Small intestine (tissue), 7 donors: ENCODE measurements at regions not wholly inside any gene's neighbourhood (a gene's known extent, or its start where the extent isn't known, plus 50 kb on each side); places are given as distances from the start of the nearest gene placed in this dataset.
"Not testable (repeated sequence)": the region's sequence is repeated elsewhere in the genome, so short reads cannot be mapped to it uniquely, and the experiment has no call there.

ENCODE experiments used
- DNase-seq, 2 donors: peaks; one replicate each; pipeline versions ENCODE4 v3.0.0 to v3.0.0-alpha.2; 2013
- FAIRE-seq: peaks from 2 replicates; lab custom pipeline; 2012; peaks lifted over from hg19 to GRCh38; lab: Jason Lieb, UNC
- H3K27ac ChIP-seq, 3 donors: one replicate each; pipeline ENCODE4 v1.5.1; 2013; ENCODE audit warnings: low read length in 2 of 3, mild to moderate bottlenecking in 2 of 3, control low read depth in 1 of 3, inconsistent platforms in 1 of 3, low read depth in 1 of 3, moderate library complexity in 1 of 3
- H3K27me3 ChIP-seq, 3 donors: one replicate each; pipeline ENCODE4 v1.6.1; 2013; ENCODE audit warnings: low read length in 3 of 3, inconsistent platforms in 1 of 3; ENCODE audit not compliant: control insufficient read depth in 3 of 3, insufficient read depth in 3 of 3
- H3K36me3 ChIP-seq, 3 donors: one replicate each; pipeline ENCODE4 v1.6.1; 2013; ENCODE audit warnings: low read length in 3 of 3, inconsistent platforms in 1 of 3, low read depth in 1 of 3, mild to moderate bottlenecking in 1 of 3, moderate library complexity in 1 of 3; ENCODE audit not compliant: control insufficient read depth in 3 of 3, insufficient read depth in 2 of 3
- H3K4me1 ChIP-seq, 3 donors: one replicate each; pipeline ENCODE4 v1.6.1; 2013; ENCODE audit warnings: low read length in 2 of 3, inconsistent platforms in 1 of 3, low read depth in 1 of 3, mild to moderate bottlenecking in 1 of 3, moderate library complexity in 1 of 3; ENCODE audit not compliant: control insufficient read depth in 3 of 3, insufficient read depth in 2 of 3
- H3K4me3 ChIP-seq, 3 donors: one replicate each; pipeline ENCODE4 v1.5.1; 2013; ENCODE audit warnings: low read length in 3 of 3, control low read depth in 1 of 3, inconsistent platforms in 1 of 3, low read depth in 1 of 3, mild to moderate bottlenecking in 1 of 3, moderate library complexity in 1 of 3
- H3K9me3 ChIP-seq, 2 donors: one replicate each; pipeline ENCODE4 v1.6.1; 2013; ENCODE audit warnings: low read depth in 1 of 2, low read length in 1 of 2; ENCODE audit not compliant: control insufficient read depth in 2 of 2, insufficient read depth in 1 of 2
- WGBS, 3 donors: extraction: QIAGEN DNeasy Blood & Tissue Kit; methylation state at CpG; one replicate each; pipeline ENCODE4 v1.1.7; 2013; 5-methylcytosine and 5-hydroxymethylcytosine counted together
- donor health status: healthy with polysubstance abuse.
- donor health status: control.
- donor health status: control.
- donor health status: Bipolar disorder and iron deficiency.
- donor health status: healthy.

DNA sequence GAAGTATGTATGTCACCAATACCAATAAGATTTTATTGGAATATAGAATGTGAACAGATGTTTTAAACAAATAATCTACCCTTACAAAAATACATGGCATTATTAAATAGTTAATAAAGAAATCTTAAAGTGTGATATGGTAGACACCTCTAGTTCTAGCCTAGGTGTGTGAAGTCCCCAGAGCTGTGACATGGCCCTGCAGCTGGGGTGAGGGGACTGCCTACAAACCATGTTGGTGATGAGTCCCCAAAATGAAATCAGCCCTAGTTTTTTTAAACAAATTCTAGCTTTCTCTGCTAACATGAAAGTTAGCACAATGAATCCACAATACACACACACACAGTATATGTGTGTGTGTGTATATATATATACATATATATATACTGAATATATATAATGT lies 195.1 kb upstream of the RPS23 start:
- H3K4me1 ChIP-seq = no peaks in the 10 kb centered on the region
- DNase-seq (no peak), FAIRE-seq (no peak)
- H3K27ac ChIP-seq = no peak overlapping the region
- no peaks in the 10 kb centered on the region for H3K9me3 ChIP-seq
- H3K27me3 ChIP-seq = peaks cover 0 to under 1% (median 0%) of the 10 kb centered on the region in 3 donors
- H3K4me3 ChIP-seq = no peak overlapping the region
- H3K36me3 ChIP-seq = no peaks in the 10 kb centered on the region

DNA sequence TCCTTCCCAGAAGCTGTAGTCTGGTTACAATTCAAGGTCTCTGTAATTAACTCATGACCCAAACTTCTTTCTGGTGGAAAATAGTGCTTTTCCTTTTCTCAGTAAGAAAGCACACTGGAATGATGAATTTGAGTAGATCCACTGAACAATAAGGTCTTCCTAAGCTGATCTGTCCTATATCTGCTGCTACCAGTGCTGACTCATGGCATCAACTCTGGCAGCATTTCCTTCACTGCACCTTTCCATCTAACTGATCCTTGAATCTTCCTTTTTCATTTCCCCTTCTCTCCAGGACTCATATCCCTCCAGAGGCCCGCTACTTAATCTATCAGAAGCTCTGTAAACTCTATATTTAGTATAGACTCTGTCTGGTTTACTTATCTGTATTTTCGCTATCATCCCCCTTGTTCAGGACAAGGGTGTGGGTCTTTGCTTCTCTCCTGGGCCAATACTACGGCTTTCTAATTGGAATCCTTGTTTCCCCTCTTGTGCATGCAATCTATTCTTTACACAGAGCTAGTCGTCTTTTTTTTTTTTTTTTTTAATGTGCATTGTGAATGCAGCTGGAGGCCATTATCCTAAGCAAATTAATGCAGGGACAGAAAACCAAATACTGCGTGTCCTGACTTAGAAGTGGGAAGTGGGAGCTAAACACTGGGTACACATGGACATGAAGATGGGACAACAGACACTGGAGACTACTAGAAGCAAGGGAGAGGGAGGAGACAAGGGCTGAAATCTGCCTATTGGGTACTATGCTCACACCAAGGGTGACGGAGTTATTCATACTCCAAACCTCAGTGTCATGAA lies 192.2 kb upstream of the RPS23 start:
- Histone ChIP-seq H3K4me3 (no peak overlapping the region), H3K9me3 (no peaks in the 10 kb centered on the region), H3K36me3 (no peaks in the 10 kb centered on the region), H3K27ac (no peak overlapping the region), H3K4me1 (no peaks in the 10 kb centered on the region), H3K27me3 (no peaks in the 10 kb centered on the region)
- DNase-seq (no peak), FAIRE-seq (no peak)
- 81 to 90% (median 87%) methylated on average over 6 of the region's 6 CpGs for WGBS, 3 donors

DNA sequence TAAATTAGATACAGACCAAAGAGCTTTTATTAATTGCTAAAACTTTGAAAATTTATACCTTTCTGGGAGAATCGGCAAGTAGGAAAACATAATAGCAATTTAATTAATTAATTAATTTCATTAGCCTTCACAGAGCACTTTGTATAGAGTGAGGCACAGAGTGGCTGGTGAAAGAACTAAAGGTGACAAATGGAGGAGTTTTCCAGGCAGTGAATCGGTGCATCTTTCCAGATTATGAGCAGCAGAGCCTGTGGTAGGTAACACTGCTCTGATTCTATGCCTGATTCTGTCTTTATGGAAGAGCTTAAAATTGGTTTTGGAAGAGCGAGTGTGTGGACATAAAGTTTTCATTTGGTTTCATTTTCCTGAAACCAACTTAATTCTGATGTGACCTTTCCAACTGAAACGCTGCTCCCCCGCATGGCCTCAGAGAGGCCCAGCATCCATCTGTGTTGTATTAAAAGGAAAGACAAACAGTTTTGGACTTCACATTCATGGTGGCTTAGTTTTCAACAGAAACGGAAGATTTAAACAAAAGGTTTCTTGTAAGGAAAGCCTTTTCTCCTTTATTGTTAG lies 188.9 kb upstream of the RPS23 start:
- H3K27ac ChIP-seq = no peak overlapping the region
- no peaks in the 10 kb centered on the region for H3K9me3 ChIP-seq
- no peak overlapping the region for H3K4me3 ChIP-seq
- H3K27me3 ChIP-seq = no peaks in the 10 kb centered on the region
- FAIRE-seq (no peak), DNase-seq (no peak)
- H3K4me1 ChIP-seq = no peaks in the 10 kb centered on the region
- H3K36me3 ChIP-seq = no peaks in the 10 kb centered on the region
- 73 to 87% (median 84%) methylated on average over 6 of the region's 6 CpGs for WGBS, 3 donors

DNA sequence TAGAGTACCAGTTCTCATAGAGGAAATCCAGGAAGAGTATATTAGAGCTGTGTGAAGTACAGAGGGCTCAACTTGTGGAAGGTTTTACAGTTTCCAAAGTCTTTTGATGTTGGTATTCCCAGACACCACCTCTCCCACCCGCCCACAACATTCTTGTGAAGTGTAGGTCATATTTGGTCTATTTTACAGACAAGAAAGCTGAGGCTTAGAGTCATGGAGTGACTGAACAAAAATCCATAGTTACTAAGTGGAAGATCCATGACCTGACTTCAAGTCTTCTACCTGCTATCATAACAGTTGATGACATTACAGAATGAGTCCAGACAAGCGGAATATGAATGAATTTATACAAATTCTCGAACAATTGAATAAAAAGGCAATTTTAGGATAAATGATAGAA lies 187.1 kb upstream of the RPS23 start:
- 91 to 98% (median 94%) methylated on average over 3 of the region's 3 CpGs for WGBS, 3 donors
- no peaks in the 10 kb centered on the region for H3K27me3 ChIP-seq
- H3K9me3 ChIP-seq = no peaks in the 10 kb centered on the region
- no peak overlapping the region for H3K4me3 ChIP-seq
- no peak overlapping the region for H3K27ac ChIP-seq
- no peak for FAIRE-seq
- no peaks in the 10 kb centered on the region for H3K4me1 ChIP-seq
- H3K36me3 ChIP-seq = no peaks in the 10 kb centered on the region
- DNase-seq = no peak

DNA sequence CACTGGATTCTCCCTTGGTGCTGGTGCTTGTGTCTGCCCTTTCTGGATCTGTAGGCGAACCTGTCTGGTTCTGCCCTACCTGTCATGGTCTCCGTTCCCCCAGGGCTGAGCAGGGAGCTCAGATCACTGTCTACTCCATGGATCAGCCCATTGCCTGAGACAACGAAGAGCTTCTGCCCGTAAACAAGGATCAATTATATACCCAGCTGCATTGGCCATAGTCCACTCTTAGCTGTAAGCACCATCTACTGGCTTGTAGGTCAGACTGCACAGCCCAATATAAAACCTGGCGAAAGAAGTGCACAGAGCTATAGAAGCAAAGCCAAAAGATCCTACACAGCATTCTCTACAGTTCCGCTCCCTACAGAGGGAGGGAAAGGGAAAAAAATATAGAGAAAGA lies 181.5 kb upstream of the RPS23 start:
- DNase-seq = no peak
- Histone ChIP-seq H3K27me3 (no peaks in the 10 kb centered on the region), H3K36me3 (no peaks in the 10 kb centered on the region), H3K4me1 (no peaks in the 10 kb centered on the region), H3K9me3 (peaks cover 0 to 19% of the 10 kb centered on the region in 2 donors), H3K4me3 (no peak overlapping the region), H3K27ac (no peak overlapping the region)
- WGBS, 3 donors = 90 to 93% (median 93%) methylated on average over 6 of the region's 6 CpGs
- no peak for FAIRE-seq

DNA sequence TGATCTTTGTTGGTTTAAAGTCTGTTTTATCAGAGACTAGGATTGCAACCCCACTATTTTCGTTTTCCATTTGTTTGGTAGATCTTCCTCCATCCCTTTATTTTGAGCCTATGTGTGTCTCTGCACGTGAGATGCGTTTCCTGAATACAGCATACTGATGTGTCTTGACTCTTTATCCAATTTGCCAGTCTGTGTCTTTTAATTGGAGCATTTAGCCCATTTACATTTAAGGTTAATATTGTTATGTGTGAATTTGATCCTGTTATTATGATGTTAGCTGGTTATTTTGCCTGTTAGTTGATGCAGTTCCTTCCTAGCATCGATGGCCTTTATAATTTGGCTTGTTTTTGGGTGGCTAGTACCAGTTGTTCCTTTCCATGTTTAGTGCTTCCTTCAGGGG lies 177.2 kb upstream of the RPS23 start:
- H3K9me3 ChIP-seq = peaks cover 0 to 22% of the 10 kb centered on the region in 2 donors
- H3K4me1 ChIP-seq, H3K36me3 ChIP-seq, DNase-seq, H3K27me3 ChIP-seq, H3K27ac ChIP-seq, FAIRE-seq, H3K4me3 ChIP-seq: not testable (repeated sequence)
- 85 to 91% (median 87%) methylated on average over 4 of the region's 4 CpGs for WGBS, 3 donors

DNA sequence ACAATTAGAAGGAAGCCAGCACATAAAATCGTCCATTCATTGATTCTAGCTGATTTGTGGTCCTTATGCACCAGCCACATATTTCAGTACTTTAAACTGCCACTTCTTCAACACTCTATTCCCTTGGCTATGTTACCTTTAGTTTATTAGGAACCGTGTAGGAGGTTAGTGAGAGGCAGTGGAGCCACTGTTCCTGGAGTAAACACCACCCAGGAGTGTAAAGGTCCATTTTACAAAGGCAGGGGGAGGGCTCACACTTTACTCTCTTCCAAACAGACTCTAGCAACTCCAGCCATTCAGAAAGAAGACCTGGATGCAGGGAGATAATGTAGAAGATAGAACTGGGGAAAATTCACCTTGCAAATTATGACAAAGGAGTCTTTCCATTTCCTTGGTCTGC lies 170.2 kb upstream of the RPS23 start:
- Histone ChIP-seq H3K9me3 (peaks cover 0 to 6% of the 10 kb centered on the region in 2 donors), H3K4me1 (peaks cover 0 to 15% (median 2%) of the 10 kb centered on the region in 3 donors), H3K27ac (no peak overlapping the region), H3K27me3 (no peaks in the 10 kb centered on the region), H3K4me3 (no peak overlapping the region), H3K36me3 (no peaks in the 10 kb centered on the region)
- no peak for DNase-seq
- 29 to 40% (median 31%) methylated on average over 2 of the region's 2 CpGs for WGBS, 3 donors
- no peak for FAIRE-seq

DNA sequence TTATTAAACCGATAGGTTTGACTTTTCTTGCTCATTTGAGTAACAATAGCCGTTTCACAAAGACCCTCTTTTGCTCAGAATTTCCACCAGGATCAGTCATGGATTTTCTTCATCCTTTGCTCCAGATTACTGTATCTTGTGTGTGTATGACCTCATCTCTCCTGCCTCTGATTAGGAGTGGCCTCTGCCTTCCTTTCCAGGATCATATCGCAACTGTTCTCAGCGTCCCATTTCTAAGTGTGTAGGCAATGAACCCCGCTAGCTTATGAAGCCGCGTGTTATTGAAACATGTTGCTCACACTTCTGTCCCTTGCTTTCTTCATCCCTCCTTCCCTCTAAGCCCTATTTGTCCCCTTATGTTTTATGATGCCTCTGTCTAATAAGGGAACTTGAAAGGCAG lies 169.8 kb upstream of the RPS23 start:
- 93 to 94% (median 94%) methylated on average over 7 of the region's 7 CpGs for WGBS, 3 donors
- FAIRE-seq = no peak
- H3K4me3 ChIP-seq = no peak overlapping the region
- peaks cover 0 to 6% of the 10 kb centered on the region in 2 donors for H3K9me3 ChIP-seq
- DNase-seq = no peak
- H3K27me3 ChIP-seq = no peaks in the 10 kb centered on the region
- no peaks in the 10 kb centered on the region for H3K36me3 ChIP-seq
- H3K27ac ChIP-seq = no peak overlapping the region
- H3K4me1 ChIP-seq = peaks cover 0 to 15% (median 2%) of the 10 kb centered on the region in 3 donors
